Ishikawa (cell line): ENCODE measurements at regions not wholly inside any gene's neighbourhood (a gene's known extent, or its start where the extent isn't known, plus 50 kb on each side); places are given as distances from the start of the nearest gene placed in this dataset.

Source experiments
- CREB1 ChIP-seq: IDR thresholded peaks from 2 replicates; pipeline ENCODE4 v1.6.1; 2012; ENCODE audit warnings: low read depth
- TCF12 ChIP-seq: IDR thresholded peaks from 2 replicates; pipeline ENCODE4 v1.6.1; 2012; ENCODE audit warnings: low read depth

DNA sequence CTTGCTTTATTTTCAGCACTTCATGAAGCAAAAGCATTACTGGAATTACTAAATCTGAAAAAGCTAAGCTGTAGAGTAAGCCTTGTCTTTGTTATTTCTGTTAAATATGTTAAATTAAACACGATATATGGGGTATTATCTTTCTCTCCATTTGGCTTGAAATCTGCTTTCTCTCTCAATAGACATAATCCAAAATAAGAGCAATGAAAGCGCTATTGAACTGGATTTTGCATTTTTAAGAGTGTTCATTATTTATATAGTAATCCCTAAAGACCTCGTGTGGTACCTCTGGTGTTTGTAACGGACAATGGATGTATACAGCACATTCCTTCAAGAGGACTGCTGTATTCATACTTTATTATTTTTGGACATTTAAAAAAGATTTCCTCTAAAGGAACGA, 91.5 kb upstream of the KCNE2 start:
- no peak for TF ChIP-seq CREB1
- TF ChIP-seq TCF12, result no peak
